ENCODE measurements at regions not wholly inside any gene's neighbourhood (a gene's known extent, or its start where the extent isn't known, plus 50 kb on each side); places are given as distances from the start of the nearest gene placed in this dataset.

DNA sequence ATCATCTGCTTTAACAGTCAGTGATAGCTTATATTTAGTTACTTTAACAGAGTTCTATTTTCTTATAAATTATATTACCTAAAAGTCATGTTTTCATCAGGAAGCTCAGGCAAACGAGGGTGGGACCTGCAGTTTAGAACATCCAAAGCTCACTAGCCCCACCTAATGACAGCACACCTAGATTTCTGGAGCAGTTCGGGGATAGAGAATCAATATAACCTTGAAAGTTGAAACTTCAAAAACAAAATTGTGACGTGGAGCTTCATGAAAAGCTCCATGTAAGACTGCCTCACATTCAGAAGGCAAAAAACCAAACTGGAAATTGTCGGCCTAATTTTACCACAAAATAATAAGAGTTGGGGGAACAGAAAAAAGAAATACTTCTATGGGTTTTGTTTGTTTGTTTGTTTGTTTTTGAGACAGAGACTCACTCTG, 185.9 kb upstream of the CCDC150 start:
- Mint-ChIP-seq H3K4me3 (no peak overlapping the region), H3K9me3 (no peaks in the 10 kb centered on the region), H3K4me1 (no peaks in the 10 kb centered on the region), H3K27me3 (ENCODE audit: low read depth) (no peaks in the 10 kb centered on the region), H3K27ac (ENCODE audit: unreplicated experiment) (no peak overlapping the region), H3K36me3 (ENCODE audit: low read depth) (no peaks in the 10 kb centered on the region)
- TF ChIP-seq, protein P1, sequence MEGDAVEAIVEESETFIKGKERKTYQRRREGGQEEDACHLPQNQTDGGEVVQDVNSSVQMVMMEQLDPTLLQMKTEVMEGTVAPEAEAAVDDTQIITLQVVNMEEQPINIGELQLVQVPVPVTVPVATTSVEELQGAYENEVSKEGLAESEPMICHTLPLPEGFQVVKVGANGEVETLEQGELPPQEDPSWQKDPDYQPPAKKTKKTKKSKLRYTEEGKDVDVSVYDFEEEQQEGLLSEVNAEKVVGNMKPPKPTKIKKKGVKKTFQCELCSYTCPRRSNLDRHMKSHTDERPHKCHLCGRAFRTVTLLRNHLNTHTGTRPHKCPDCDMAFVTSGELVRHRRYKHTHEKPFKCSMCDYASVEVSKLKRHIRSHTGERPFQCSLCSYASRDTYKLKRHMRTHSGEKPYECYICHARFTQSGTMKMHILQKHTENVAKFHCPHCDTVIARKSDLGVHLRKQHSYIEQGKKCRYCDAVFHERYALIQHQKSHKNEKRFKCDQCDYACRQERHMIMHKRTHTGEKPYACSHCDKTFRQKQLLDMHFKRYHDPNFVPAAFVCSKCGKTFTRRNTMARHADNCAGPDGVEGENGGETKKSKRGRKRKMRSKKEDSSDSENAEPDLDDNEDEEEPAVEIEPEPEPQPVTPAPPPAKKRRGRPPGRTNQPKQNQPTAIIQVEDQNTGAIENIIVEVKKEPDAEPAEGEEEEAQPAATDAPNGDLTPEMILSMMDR (conservative IDR thresholded peaks at IDR 0.05) = peak; percentile 64
- no peak for DNase-seq (ENCODE audit: low read depth, low spot score)

DNA sequence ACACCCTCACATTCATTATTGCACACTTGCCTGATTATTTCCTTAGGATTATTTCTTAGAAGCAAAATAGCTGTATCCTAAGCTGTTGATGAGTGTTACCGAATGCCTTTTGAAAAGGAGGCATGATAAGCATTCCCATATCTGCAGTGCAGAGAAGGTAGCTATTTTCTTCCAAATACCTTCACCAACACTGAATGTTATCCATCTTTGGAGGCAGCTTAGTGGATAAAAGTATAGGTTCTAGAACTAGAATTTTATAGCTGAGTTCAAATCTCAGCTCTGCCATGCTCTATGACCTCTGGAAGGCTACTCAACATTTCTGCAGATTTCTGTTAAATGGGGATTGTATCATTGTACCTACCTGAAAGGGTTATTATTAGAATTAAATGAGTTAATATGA, 185.0 kb upstream of the CCDC150 start:
- TF ChIP-seq, protein P1 (conservative IDR thresholded peaks at IDR 0.05) = no peak
- H3K27ac Mint-ChIP-seq (ENCODE audit: unreplicated experiment) = no peak overlapping the region
- no peak overlapping the region for H3K4me3 Mint-ChIP-seq
- no peak for DNase-seq (ENCODE audit: low read depth, low spot score)
- no peaks in the 10 kb centered on the region for H3K4me1 Mint-ChIP-seq
- no peaks in the 10 kb centered on the region for H3K9me3 Mint-ChIP-seq
- H3K36me3 Mint-ChIP-seq (ENCODE audit: low read depth) = no peaks in the 10 kb centered on the region
- no peaks in the 10 kb centered on the region for H3K27me3 Mint-ChIP-seq (ENCODE audit: low read depth)

DNA sequence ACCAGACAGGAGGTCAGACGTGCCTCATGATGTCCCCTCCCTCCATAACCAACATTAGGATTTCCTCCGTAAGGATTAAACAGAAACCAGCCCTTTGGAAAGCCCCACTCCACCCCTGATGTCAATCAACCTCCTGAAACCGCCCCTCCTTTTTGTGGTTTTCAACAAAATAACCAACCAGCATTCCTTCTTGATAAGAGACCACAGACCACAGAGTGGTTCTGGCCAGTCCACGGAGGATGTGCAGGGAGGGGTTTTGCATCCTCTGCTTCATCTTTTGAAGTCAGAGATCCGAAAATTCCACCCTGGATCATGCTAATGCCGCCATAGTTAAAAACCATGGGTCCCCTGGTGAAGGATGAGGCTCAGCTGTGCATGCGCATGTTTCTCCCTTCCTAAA, 180.0 kb upstream of the CCDC150 start:
- no peak overlapping the region for H3K27ac Mint-ChIP-seq (ENCODE audit: unreplicated experiment)
- no peak for DNase-seq (ENCODE audit: low read depth, low spot score)
- no peaks in the 10 kb centered on the region for H3K36me3 Mint-ChIP-seq (ENCODE audit: low read depth)
- H3K9me3 Mint-ChIP-seq = no peaks in the 10 kb centered on the region
- H3K4me3 Mint-ChIP-seq = no peak overlapping the region
- TF ChIP-seq, protein P1 (conservative IDR thresholded peaks at IDR 0.05) = no peak
- H3K27me3 Mint-ChIP-seq (ENCODE audit: low read depth) = no peaks in the 10 kb centered on the region
- H3K4me1 Mint-ChIP-seq = no peaks in the 10 kb centered on the region

DNA sequence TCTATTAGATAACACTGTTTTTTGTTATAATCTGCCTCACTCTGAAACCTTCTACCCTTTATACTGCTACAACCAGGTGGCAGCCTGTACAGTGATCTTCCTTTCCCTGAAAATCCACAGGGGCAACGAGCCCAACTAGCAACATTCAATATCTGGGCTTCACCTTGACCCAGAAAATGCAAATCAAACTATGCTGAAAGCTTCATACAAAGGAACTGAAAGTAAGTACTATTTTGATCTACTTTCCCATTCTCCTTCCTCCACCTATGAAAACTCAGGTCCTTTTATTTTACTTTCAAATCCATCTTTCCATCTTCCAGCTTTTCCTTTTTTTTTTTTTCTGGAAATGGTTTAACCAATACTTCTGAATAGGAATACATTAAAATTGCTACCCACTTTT, 175.8 kb upstream of the CCDC150 start:
- H3K4me1 Mint-ChIP-seq = peaks cover 3% of the 10 kb centered on the region
- TF ChIP-seq, protein P1 (conservative IDR thresholded peaks at IDR 0.05) = no peak
- no peak for DNase-seq (ENCODE audit: low read depth, low spot score)
- H3K36me3 Mint-ChIP-seq (ENCODE audit: low read depth) = no peaks in the 10 kb centered on the region
- H3K4me3 Mint-ChIP-seq = no peak overlapping the region
- H3K27ac Mint-ChIP-seq (ENCODE audit: unreplicated experiment) = no peak overlapping the region
- no peaks in the 10 kb centered on the region for H3K27me3 Mint-ChIP-seq (ENCODE audit: low read depth)
- H3K9me3 Mint-ChIP-seq = no peaks in the 10 kb centered on the region

DNA sequence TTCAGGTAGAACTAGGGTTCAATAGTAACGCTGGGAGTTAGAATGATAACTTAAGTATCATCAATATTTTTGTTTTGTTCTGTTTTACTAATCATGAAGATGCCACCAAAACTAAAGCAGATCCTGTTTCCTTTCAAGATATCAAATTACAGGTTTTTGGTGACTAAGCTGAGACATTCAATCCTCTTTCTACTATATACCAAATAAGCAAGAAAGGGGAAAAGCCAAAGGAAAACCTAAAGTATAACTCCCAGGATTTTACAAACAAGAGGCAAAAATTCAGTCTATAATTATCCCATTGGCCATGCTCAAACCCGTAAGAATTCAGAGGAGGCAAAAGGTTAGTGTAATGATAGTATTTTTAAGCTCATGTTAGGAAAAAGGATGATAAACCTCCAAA, 175.2 kb upstream of the CCDC150 start:
- Mint-ChIP-seq H3K27ac (ENCODE audit: unreplicated experiment) (no peak overlapping the region), H3K4me3 (no peak overlapping the region), H3K4me1 (peaks cover 3% of the 10 kb centered on the region), H3K36me3 (ENCODE audit: low read depth) (no peaks in the 10 kb centered on the region), H3K9me3 (no peaks in the 10 kb centered on the region), H3K27me3 (ENCODE audit: low read depth) (no peaks in the 10 kb centered on the region)
- no peak for DNase-seq (ENCODE audit: low read depth, low spot score)
- TF ChIP-seq, protein P1 (conservative IDR thresholded peaks at IDR 0.05) = no peak

DNA sequence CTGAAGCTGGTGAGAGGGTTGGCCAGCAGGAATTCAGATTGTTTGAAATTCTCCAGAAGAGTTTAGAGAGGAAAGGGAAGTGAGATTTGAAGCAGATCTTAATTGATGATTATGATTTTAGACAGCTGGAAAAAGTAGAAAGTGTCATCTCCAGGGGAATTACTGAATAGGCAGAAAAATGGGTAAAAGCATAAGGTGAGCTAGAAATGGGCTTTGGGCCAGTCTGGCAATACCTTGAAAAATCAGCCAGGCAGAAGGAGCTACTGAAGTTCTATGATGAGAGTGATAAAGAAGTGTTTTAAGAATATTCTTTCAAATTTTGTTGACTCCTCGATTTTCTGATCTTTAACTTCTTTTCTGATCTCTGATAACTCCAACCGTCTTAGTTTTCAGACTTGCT, 172.9 kb upstream of the CCDC150 start:
- TF ChIP-seq, protein P1 (conservative IDR thresholded peaks at IDR 0.05) = no peak
- no peak overlapping the region for H3K4me3 Mint-ChIP-seq
- H3K36me3 Mint-ChIP-seq (ENCODE audit: low read depth) = no peaks in the 10 kb centered on the region
- H3K27me3 Mint-ChIP-seq (ENCODE audit: low read depth) = no peaks in the 10 kb centered on the region
- H3K27ac Mint-ChIP-seq (ENCODE audit: unreplicated experiment) = no peak overlapping the region
- peaks cover 3% of the 10 kb centered on the region for H3K4me1 Mint-ChIP-seq
- no peaks in the 10 kb centered on the region for H3K9me3 Mint-ChIP-seq
- DNase-seq (ENCODE audit: low read depth, low spot score) = no peak
